BJ (cell line): ENCODE measurements at regions not wholly inside any gene's neighbourhood (a gene's known extent, or its start where the extent isn't known, plus 50 kb on each side); places are given as distances from the start of the nearest gene placed in this dataset.

Source experiments
- CTCF ChIA-PET: fragments of 350-600 bp; formaldehyde crosslinking; extraction: SDS; loops from one replicate; lab custom pipeline; 2021; ENCODE audit warnings: antibody characterized with exemption, inconsistent platforms; lab: Yijun Ruan, JAX
- POLR2A ChIA-PET: fragments of 300-600 bp; sonication (Branson Sonifier 250); formaldehyde crosslinking; extraction: SDS; loops from one replicate; lab custom pipeline; 2021; ENCODE audit warnings: antibody characterized with exemption; lab: Charles Lee
- DNase-seq: peaks from one replicate; pipeline ENCODE4 v3.0.0-alpha.2; 2011; ENCODE audit warnings: low read depth
- H3K27me3 ChIP-seq: 2 replicates; pipeline ENCODE4 v1.6.0; 2011; ENCODE audit warnings: low read length; ENCODE audit not compliant: control insufficient read depth, insufficient read depth
- H3K36me3 ChIP-seq: 2 replicates; pipeline ENCODE4 v1.5.1; 2011; ENCODE audit warnings: low read length; ENCODE audit not compliant: control insufficient read depth, insufficient read depth
- H3K4me3 ChIP-seq: 2 replicates; pipeline ENCODE4 v1.5.1; 2011; ENCODE audit warnings: low read depth, mild to moderate bottlenecking, control low read depth, low read length
- TF ChIP-seq, protein P1 (sequence below): IDR thresholded peaks from 2 replicates; pipeline ENCODE4 v1.5.1; 2011; ENCODE audit warnings: low read depth, mild to moderate bottlenecking, control low read depth, inconsistent platforms, low read length, moderate library complexity; ENCODE audit not compliant: insufficient read depth

DNA sequence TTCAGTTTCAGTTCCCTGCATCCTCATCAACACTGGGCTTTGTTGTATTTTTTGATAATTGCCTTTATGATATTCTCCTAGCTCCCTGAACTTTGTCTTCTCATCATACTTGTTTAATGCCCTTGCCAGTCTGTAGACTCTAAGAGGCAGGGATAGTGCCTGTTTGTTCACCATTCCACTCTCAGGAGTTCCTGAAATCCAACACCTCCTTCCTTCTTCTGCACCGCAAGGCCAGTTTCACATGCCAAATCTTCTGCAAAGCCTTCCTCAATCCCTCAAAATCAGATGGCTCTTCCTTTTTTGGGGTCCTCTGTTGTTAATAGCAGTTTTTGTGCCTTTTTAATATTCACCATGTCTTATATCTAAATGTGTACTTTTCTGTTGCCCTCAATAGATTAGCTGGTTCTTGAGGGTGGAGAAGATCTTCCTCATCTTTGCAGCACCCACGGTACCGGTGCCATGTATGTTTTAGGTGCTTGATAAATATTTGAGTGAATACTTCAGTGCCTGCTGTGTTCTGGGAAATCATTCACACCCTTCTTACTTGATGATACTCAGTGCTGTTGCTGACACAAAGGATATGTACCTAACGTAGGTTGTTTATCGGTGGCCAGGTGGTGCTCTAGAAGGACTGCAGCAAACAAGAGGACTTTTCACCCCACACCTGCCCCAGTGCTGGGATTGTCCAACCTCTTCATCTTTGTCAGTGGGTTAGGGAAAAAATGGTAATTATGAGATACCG lies 85.3 kb upstream of the LIMCH1 start:
- ChIA-PET POLR2A (no interaction called here), CTCF (no interaction called here)
- no peak overlapping the region for H3K4me3 ChIP-seq
- no peaks in the 10 kb centered on the region for H3K36me3 ChIP-seq
- H3K27me3 ChIP-seq, result no peaks in the 10 kb centered on the region
- TF ChIP-seq, protein P1, sequence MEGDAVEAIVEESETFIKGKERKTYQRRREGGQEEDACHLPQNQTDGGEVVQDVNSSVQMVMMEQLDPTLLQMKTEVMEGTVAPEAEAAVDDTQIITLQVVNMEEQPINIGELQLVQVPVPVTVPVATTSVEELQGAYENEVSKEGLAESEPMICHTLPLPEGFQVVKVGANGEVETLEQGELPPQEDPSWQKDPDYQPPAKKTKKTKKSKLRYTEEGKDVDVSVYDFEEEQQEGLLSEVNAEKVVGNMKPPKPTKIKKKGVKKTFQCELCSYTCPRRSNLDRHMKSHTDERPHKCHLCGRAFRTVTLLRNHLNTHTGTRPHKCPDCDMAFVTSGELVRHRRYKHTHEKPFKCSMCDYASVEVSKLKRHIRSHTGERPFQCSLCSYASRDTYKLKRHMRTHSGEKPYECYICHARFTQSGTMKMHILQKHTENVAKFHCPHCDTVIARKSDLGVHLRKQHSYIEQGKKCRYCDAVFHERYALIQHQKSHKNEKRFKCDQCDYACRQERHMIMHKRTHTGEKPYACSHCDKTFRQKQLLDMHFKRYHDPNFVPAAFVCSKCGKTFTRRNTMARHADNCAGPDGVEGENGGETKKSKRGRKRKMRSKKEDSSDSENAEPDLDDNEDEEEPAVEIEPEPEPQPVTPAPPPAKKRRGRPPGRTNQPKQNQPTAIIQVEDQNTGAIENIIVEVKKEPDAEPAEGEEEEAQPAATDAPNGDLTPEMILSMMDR, result no peak
- DNase-seq, result no peak

DNA sequence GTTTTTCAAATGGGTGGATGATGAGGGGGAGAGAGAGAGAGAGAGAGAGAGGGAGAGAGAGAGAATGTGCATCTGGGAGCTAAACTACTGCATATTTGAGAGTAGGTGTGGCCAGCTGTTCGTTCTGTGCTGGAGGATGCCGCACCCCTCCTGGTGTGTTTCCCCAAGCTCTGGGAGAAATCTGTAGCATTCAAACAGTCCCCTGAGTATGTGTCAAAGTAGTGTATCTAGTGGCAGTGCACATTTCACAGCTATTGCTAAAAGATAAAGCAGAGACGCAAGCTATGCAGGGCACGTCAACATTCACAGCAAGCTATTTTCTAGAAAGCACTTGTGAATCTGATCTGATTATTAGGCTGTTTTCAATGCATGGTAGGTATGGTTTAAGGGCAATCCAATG lies 83.5 kb upstream of the LIMCH1 start:
- TF ChIP-seq, protein P1, result no peak
- no peaks in the 10 kb centered on the region for H3K36me3 ChIP-seq
- no peaks in the 10 kb centered on the region for H3K27me3 ChIP-seq
- no peak for DNase-seq
- ChIA-PET POLR2A (no interaction called here), CTCF (no interaction called here)
- no peak overlapping the region for H3K4me3 ChIP-seq

DNA sequence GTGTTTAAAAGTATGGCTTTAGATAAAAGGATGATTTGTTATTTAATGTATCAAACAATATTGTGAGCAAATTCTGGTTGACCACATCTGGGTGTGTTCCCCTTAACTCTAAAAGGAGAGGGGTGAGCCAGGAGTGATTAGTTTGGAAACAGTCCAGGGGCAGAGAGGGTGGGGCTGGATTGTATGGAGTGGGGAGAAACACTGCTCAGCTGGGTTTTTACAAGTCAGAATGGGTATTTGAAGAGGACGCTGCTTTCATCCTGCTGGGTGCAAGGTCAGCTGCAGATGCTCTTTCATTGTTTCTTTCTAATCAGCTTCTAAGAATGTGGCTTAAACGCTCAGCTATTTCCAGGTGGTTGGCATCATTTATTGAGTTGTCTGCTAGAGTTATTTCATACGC lies 82.8 kb upstream of the LIMCH1 start:
- CTCF ChIA-PET, result no interaction called here

GRCh38 chr4:41456559-41457101 lies 81.3 kb upstream of the LIMCH1 start:
- Histone ChIP-seq H3K27me3 (no peaks in the 10 kb centered on the region), H3K36me3 (no peaks in the 10 kb centered on the region), H3K4me3 (no peak overlapping the region)
- TF ChIP-seq, protein P1, result no peak
- no peak for DNase-seq
- ChIA-PET POLR2A (no interaction called here), CTCF (no interaction called here)

More for the DNA sequence above, 82.8 kb upstream of the LIMCH1 start:
- Histone ChIP-seq H3K4me3 (no peak overlapping the region), H3K36me3 (no peaks in the 10 kb centered on the region), H3K27me3 (no peaks in the 10 kb centered on the region)
- no peak for DNase-seq
- TF ChIP-seq, protein P1, result no peak
- POLR2A ChIA-PET, result no interaction called here

GRCh38 chr4:41458689-41459088 lies 79.3 kb upstream of the LIMCH1 start:
- DNase-seq, result no peak
- Histone ChIP-seq H3K4me3 (no peak overlapping the region), H3K36me3 (no peaks in the 10 kb centered on the region), H3K27me3 (no peaks in the 10 kb centered on the region)
- TF ChIP-seq, protein P1, result no peak
- CTCF ChIA-PET, result interaction anchor here (0.6 kb wide), 1 partner anchor 14 kb away, joined by 4 read pairs; no protein-coding TSS in a partner anchor
- POLR2A ChIA-PET, result no interaction called here
